Parathyroid adenoma (tissue), 2 donors: ENCODE measurements at regions not wholly inside any gene's neighbourhood (a gene's known extent, or its start where the extent isn't known, plus 50 kb on each side); places are given as distances from the start of the nearest gene placed in this dataset.
"Not testable (repeated sequence)": the region's sequence is repeated elsewhere in the genome, so short reads cannot be mapped to it uniquely, and the experiment has no call there.

Experiments
- H2AFZ ChIP-seq: fragments of 300-600 bp; sonication (generic); one replicate; pipeline ENCODE4 v1.7.0; 2017; ENCODE audit warnings: antibody characterized with exemption, mild to moderate bottlenecking
- H3K27ac ChIP-seq: fragments of 300-600 bp; sonication (generic); one replicate; pipeline ENCODE4 v1.7.0; 2017
- H3K27me3 ChIP-seq: fragments of 300-600 bp; sonication (generic); one replicate; pipeline ENCODE4 v1.7.0; 2017; ENCODE audit warnings: low read length; ENCODE audit not compliant: control insufficient read depth, insufficient read depth
- H3K36me3 ChIP-seq: fragments of 300-600 bp; sonication (generic); one replicate; pipeline ENCODE4 v1.7.0; 2017; ENCODE audit warnings: low read length; ENCODE audit not compliant: control insufficient read depth, insufficient read depth
- H3K4me1 ChIP-seq: fragments of 300-600 bp; sonication (generic); one replicate; pipeline ENCODE4 v1.7.0; 2017; ENCODE audit warnings: control low read depth
- H3K4me2 ChIP-seq: fragments of 300-600 bp; sonication (generic); one replicate; pipeline ENCODE4 v1.7.0; 2017; ENCODE audit warnings: low read length
- H3K4me3 ChIP-seq: fragments of 300-600 bp; sonication (generic); one replicate; pipeline ENCODE4 v1.7.0; 2017; ENCODE audit warnings: low read depth, low read length
- H3K79me2 ChIP-seq: fragments of 300-600 bp; sonication (generic); one replicate; pipeline ENCODE4 v1.7.0; 2017; ENCODE audit warnings: control low read depth
- H3K9ac ChIP-seq: fragments of 300-600 bp; sonication (generic); one replicate; pipeline ENCODE4 v1.7.0; 2017; ENCODE audit warnings: mild to moderate bottlenecking
- H3K9me3 ChIP-seq: fragments of 300-600 bp; sonication (generic); one replicate; pipeline ENCODE4 v1.7.0; 2017; ENCODE audit warnings: low read length; ENCODE audit not compliant: control insufficient read depth
- TF ChIP-seq, protein P1 (sequence below): fragments of 300-600 bp; sonication (generic); IDR thresholded peaks from one replicate; pipeline ENCODE4 v1.7.0; 2017; ENCODE audit warnings: antibody characterized with exemption, mild to moderate bottlenecking
- donor health status: primary hyperparathyroidism.

DNA sequence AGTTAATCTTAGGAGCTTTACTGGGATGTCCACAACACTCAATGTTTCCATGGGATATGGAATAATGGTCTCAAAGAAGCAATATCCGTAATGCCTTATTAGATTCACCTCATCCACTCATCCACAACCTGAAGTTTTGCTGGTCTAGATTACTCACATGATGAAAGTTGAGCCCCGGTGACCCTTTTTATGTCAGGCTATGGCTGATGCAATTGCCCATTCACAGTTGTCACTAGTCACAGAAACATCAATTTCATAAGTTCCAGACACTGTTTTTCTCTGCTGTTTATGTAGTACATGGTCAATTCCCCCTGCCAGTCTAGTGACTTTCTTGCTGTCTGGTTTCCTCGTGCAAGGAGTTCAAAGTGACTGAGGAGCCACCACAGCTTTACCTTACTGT lies 491.2 kb upstream of the ATXN8OS start:
- Histone ChIP-seq H3K4me2 (no peak overlapping the region), H3K9ac (no peak overlapping the region), H3K27me3 (no peaks in the 10 kb centered on the region), H3K79me2 (no peaks in the 10 kb centered on the region), H3K9me3 (no peaks in the 10 kb centered on the region), H2AFZ (no peak overlapping the region), H3K36me3 (no peaks in the 10 kb centered on the region), H3K4me3 (no peak overlapping the region), H3K4me1 (no peaks in the 10 kb centered on the region), H3K27ac (no peak overlapping the region)
- TF ChIP-seq, protein P1, sequence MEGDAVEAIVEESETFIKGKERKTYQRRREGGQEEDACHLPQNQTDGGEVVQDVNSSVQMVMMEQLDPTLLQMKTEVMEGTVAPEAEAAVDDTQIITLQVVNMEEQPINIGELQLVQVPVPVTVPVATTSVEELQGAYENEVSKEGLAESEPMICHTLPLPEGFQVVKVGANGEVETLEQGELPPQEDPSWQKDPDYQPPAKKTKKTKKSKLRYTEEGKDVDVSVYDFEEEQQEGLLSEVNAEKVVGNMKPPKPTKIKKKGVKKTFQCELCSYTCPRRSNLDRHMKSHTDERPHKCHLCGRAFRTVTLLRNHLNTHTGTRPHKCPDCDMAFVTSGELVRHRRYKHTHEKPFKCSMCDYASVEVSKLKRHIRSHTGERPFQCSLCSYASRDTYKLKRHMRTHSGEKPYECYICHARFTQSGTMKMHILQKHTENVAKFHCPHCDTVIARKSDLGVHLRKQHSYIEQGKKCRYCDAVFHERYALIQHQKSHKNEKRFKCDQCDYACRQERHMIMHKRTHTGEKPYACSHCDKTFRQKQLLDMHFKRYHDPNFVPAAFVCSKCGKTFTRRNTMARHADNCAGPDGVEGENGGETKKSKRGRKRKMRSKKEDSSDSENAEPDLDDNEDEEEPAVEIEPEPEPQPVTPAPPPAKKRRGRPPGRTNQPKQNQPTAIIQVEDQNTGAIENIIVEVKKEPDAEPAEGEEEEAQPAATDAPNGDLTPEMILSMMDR = no peak

DNA sequence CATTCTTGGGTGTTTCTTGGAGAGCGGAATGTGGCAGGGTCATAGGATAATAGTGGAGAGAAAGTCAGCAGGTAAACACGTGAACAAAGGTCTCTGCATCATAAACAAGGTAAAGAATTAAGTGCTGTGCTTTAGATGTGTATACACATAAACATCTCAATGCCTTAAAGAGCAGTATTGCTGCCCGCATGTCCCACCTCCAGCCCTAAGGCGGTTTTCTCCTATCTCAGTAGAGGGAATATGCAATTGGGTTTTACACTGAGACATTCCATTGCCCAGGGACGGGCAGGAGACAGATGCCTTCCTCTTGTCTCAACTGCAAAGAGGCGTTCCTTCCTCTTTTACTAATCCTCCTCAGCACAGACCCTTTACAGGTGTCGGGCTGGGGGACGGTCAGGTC lies 492.6 kb upstream of the ATXN8OS start:
- H3K4me1 ChIP-seq, H3K79me2 ChIP-seq, H3K27me3 ChIP-seq, H2AFZ ChIP-seq, H3K4me3 ChIP-seq, H3K36me3 ChIP-seq, H3K9me3 ChIP-seq, H3K9ac ChIP-seq, H3K4me2 ChIP-seq, H3K27ac ChIP-seq: not testable (repeated sequence)

DNA sequence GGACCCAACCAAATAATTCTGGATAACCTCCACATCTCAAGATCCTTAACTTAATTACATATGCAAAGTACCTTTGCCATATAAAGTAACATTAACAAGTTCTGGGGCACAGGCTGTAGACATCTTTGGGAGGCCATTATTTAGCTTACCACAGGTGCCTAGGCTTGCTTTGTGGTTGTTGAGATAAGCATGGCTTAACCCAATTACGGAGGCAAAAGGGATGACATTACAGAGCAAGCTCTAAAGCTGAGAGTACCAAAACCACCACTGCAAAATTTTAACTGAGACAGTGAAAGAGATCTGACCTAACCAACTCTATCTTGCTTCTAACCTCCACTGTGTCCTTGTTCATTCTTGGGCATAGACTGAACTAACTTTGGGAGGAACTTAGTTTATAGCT lies 502.9 kb upstream of the ATXN8OS start:
- TF ChIP-seq, protein P1 = no peak
- H3K4me1 ChIP-seq = no peaks in the 10 kb centered on the region
- H3K4me2 ChIP-seq = no peak overlapping the region
- H3K27me3 ChIP-seq = no peaks in the 10 kb centered on the region
- no peaks in the 10 kb centered on the region for H3K36me3 ChIP-seq
- H3K27ac ChIP-seq = no peak overlapping the region
- no peaks in the 10 kb centered on the region for H3K9me3 ChIP-seq
- no peak overlapping the region for H3K4me3 ChIP-seq
- H3K9ac ChIP-seq = no peak overlapping the region
- no peak overlapping the region for H2AFZ ChIP-seq
- no peaks in the 10 kb centered on the region for H3K79me2 ChIP-seq

DNA sequence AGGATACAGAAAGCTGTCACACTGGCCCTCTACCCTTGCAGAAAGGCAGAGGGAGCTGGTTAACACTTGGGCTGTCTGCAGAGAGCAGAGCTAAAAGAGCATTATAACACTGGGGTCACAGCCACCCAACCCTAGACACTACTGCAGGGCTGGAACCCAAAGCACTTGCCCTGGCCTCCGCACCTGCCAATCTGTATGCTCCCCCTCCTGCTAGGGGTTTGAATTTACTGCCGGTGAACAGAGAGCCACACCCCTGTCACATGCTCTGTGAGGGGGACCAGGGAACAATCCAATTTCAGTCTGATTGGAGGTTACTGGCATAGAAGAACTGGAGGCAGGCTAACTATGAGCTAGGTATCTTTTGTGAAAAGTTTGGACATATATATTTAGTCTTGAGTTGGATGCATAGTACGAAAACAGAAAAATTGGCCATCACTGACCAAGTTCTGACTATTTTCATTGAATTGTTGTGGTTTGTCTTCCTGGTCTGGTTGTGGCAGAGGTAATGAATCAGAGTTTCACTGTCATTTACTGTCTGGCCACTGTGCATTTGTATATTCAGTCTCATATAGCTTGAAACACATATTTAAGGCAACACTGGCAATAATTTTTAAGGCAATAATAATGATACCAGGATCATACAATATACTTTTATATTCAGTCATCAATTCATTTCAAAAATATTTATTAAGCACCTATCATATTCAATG lies 504.3 kb upstream of the ATXN8OS start:
- H3K27ac ChIP-seq = no peak overlapping the region
- no peak overlapping the region for H2AFZ ChIP-seq
- H3K9ac ChIP-seq = no peak overlapping the region
- H3K4me3 ChIP-seq = no peak overlapping the region
- H3K79me2 ChIP-seq = no peaks in the 10 kb centered on the region
- H3K4me2 ChIP-seq = no peak overlapping the region
- H3K9me3 ChIP-seq = no peaks in the 10 kb centered on the region
- H3K4me1 ChIP-seq = no peaks in the 10 kb centered on the region
- H3K36me3 ChIP-seq = no peaks in the 10 kb centered on the region
- TF ChIP-seq, protein P1 = no peak
- no peaks in the 10 kb centered on the region for H3K27me3 ChIP-seq

DNA sequence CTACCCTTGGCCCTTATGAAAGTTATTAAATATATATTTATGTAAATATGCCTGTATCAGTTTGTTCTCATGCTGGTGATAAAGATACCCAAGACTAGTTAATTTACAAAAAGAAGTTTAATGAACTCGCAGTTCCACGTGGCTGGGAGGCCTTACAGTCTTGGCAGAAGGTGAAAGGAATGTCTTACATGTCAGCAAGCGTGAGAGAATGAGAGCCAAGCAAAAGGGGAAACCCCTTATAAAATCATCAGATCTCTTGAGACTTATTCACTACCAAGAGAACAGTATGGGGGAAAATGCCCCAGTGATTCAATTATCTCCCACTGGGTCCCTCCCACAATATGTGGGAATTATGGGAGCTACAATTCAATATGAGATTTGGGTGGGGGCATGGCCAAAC lies 506.0 kb upstream of the ATXN8OS start:
- no peak overlapping the region for H3K4me3 ChIP-seq
- H3K36me3 ChIP-seq = no peaks in the 10 kb centered on the region
- no peak overlapping the region for H2AFZ ChIP-seq
- no peaks in the 10 kb centered on the region for H3K9me3 ChIP-seq
- no peak overlapping the region for H3K9ac ChIP-seq
- H3K4me1 ChIP-seq = no peaks in the 10 kb centered on the region
- H3K4me2 ChIP-seq = no peak overlapping the region
- no peaks in the 10 kb centered on the region for H3K79me2 ChIP-seq
- H3K27me3 ChIP-seq = no peaks in the 10 kb centered on the region
- TF ChIP-seq, protein P1 = no peak
- no peak overlapping the region for H3K27ac ChIP-seq
